EH (cell line): ENCODE measurements at regions not wholly inside any gene's neighbourhood (a gene's known extent, or its start where the extent isn't known, plus 50 kb on each side); places are given as distances from the start of the nearest gene placed in this dataset.

Source experiments
- DNase-seq: peaks from one replicate; pipeline ENCODE4 v3.0.0-alpha.2; 2015; ENCODE audit warnings: low read depth

DNA sequence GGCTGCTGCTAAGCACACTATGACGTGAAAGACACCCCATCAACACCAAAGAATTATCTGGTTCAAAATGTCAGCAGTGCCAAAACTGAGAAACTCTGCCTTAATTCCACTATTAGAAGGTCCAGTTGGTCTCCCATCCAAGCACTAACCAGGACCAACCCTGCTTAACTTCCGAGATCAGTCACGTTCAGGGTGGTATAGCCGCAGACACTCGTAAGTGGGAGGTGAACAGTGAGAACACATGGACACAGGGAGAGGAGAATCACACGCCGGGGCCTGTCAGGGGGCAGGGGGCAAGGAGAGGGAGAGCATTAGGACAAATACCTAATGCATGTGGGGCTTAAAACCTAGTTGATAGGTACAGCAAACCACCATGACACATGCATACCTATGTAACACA is 83.4 kb downstream of the C13orf42 start:
- DNase-seq: no peak

DNA sequence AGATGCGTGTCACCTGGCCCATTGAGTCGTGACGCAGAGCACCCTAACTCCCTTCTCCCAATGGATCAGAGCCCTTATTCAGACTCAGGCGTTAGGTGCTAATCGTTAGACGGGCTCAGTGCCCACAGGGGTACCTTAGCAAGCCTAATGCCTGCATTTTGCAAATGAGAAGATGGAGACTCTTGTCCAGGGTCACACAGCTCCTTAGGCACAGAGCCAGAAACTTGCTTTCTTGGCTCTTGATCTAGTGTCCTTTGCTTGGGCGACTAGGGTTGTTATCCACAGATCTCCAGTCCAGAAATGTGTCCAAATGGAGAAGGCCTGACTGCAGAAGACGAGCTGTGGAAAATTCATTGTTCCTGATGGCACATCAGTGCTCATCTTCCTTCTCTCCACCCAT is 85.1 kb downstream of the C13orf42 start:
- DNase-seq: no peak

DNA sequence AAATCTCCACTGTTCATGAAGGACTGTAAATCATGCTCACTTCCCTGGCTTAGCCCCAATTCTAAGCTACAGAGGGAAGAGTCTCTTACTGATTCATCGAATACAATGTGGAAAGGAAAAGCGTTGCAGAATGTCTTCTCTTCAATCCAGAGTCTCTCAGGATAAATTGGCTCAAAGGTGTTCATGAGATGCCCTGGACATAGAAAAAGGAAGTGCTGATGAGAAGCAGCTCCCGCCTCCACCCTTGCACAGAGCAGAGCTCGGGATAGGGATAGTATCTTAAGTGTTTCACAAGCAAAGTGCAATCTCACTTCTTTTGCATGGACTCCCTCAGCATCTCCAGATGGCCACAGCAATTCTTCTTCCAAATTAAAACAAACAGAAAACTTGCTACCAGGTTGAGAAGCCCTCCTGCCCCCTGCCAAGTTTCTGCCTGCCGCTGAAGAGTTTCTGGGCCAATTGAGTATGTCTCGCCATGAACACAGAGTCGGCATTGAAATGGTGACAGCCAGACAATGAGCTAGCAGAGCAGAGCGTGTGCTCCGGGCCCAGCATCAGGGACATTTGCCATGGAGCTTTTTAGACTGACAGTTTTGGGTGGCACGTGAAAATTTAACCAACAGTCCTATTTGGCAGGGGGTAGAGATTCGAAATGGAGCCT is 85.7 kb downstream of the C13orf42 start:
- no peak for DNase-seq

DNA sequence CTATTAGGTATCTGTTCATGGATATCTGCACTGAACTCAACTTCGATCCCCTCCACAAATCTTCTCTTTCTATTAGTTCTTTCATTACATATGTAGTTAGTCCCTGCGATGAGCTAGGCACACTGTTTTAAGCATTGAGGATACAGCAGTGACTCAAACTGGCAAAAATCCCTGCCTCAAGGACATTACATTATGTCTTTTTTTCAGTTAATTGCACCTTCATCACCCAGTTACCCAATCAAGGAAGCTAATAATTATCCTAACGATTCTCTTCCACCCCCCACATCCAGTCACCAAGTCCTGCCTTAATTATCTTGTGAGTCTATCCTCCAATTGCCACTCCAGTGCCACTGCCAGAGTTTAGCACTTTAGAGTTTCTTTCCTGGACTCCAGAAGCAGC is 89.3 kb downstream of the C13orf42 start:
- DNase-seq: no peak

DNA sequence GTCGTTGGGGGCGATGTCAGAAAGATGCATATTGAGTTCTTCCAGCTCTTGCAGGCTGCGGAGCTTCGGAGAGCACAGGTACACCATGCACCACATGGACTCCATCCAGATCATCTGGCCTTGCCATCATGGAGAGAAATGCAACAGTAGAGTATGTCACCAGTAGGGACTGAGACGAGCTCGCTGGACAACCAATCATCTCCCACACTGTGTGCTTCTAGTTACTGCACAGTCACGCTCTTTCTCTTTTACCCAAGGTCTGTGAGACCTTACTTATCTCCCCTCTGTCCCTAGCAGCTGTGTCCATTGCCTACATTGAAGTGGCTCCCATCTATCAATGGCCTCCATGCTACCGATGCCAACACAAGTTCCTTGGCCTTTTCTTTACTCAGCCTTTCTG is 90.5 kb downstream of the C13orf42 start:
- DNase-seq: no peak

DNA sequence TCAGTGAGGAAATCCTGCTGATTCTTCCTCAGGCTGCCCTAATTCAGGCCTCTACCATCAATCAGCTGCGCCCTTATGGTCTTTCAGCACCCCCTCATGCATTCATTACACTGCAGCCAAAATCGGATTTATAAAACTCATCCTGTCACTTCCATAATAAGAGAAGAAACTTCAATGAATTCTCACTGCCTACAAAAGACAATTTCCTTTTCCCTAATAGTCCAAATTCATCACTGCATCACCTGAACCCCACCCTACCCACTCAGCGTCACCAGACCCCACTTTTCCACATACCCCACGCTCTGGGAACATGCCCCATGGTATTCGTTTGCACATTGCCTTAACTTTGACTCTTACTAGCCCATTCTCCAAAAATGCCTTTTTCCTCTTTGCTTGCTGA is 92.0 kb downstream of the C13orf42 start:
- DNase-seq: no peak

DNA sequence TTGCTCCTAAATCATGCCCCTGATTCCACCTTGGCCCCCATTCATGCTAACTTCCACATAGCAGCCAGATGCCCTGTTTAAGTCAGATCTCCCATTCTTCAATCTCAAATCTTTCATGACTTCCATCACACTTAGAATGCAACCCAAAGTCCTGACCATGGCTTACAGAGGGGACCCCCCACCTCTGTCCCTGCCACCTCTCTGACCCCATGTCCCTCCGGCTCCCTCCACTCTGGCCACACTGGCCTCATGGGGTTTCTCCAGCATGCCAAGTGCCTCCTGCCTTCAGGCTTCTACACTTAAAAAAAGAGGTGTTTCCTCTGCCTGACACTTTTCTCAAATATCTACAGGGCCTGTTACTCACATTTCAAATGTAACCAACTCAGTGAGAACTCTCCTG is 93.6 kb downstream of the C13orf42 start:
- no peak for DNase-seq

DNA sequence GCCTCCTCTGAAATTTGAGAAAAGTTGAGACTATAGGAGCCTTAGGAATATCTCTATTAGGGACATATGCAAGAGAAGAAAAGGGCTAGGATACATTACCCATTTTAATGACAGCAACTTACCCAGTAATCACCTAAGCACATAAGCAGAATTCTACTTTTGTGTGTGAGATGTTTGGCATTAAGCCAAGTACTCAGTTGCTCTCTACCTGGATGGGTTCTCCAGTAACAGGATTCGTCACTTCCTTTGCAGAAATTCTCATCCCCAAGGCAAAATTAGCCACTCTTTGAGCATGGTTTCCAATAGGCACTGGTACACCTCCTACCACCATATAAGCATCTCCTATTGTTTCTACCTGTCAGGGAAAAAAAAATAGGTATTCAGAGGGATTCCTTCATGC is 95.1 kb downstream of the C13orf42 start:
- no peak for DNase-seq

DNA sequence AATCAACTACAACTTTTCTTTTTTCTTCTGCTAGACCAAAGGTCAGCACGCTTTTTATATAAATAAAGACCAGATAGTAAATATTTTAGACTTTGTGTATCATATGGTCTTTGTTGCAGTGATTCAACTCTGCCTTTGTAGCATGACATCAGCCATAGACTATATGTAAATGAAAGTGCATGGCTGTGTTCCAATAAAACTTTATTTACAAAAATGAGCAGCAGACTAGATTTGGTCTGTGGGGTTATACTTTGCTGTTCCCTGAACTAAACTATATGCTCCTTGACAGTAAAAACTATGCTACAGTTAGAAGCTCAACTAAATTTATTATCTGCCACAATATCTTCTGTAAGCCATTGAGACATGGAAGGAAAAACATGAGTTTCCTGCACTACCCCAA is 100.0 kb downstream of the RNASEH2B start:
- DNase-seq: no peak

DNA sequence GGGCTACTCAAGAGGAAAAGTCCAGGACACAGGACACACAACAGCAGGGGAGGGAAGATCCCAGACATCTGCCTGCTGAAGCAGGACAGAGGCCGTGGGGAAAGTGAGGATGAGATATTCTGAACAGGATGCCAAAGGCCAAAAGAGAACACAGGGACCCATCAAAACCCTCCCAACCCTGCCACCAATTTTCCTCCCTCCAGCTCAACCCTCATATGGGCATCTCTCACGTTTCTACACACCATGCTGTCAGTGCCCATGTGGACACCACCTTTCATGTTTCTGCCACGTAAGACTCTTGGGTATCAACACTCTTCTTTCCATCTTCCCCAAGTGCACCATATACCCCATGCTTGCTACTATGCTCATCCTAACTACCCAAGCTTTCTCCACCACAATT is 97.6 kb downstream of the RNASEH2B start:
- no peak for DNase-seq

DNA sequence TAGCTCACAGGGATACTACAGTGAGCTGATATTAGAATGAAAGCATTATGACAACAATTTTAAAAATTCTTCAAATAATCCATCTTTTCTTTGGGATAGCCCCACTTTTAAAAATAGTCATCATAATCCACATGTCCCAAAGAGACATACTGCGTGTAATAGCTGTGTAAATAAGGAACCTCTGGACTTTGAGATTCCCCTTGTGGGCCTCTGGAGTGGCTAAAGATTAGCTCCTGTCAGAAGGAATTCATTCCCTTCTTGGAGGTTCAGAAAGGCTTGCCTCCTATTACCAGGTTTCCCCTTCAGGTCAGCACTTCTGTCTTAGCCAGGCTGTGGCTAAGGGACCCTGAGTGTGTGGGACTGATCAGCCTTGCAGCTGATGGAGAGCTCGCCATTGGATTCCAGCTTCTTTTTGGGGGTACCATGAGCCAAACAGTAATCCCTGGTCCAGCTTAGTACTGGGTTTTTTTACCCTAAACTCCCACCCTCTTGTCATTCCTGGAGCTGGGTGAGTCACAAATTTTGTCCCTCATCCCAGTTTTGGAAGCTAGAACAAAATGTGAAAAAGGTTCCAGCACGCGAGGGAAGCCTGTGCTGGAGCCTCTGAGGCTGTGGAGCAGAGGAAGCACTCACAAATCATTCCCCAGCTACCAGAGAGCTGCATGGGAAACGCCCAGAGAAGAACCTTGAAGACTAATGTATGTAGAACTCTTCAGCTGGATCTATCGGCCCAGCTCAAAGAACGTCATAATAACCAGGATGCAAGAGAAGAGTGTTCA is 96.7 kb downstream of the RNASEH2B start:
- peak; percentile 17 for DNase-seq
